Colonic mucosa (tissue), 4 donors: ENCODE measurements at regions not wholly inside any gene's neighbourhood (a gene's known extent, or its start where the extent isn't known, plus 50 kb on each side); places are given as distances from the start of the nearest gene placed in this dataset.

ENCODE experiments used
- DNase-seq: peaks from one replicate; pipeline ENCODE4 v3.0.0-alpha.2; 2020
- H3K27ac ChIP-seq: fragments of 200-600 bp; one replicate; pipeline ENCODE4 v1.8.0; 2021
- H3K27me3 ChIP-seq: fragments of 200-600 bp; one replicate; pipeline ENCODE4 v1.8.0; 2021
- H3K36me3 ChIP-seq: fragments of 200-600 bp; one replicate; pipeline ENCODE4 v1.8.0; 2021
- H3K4me1 ChIP-seq: fragments of 200-600 bp; one replicate; pipeline ENCODE4 v1.8.0; 2021; ENCODE audit warnings: mild to moderate bottlenecking
- H3K4me3 ChIP-seq: fragments of 200-600 bp; one replicate; pipeline ENCODE4 v1.8.0; 2021
- H3K9ac ChIP-seq, 2 donors: one replicate each; pipeline ENCODE4 v1.7.0; 2013; ENCODE audit warnings: control low read depth in 2 of 2, low read depth in 2 of 2, low read length in 2 of 2
- H3K9me3 ChIP-seq: fragments of 200-600 bp; one replicate; pipeline ENCODE4 v1.8.0; 2021
- intact Hi-C: fragments of 100-400 bp; cut with DNase I; formaldehyde crosslinking; loops from one replicate; pipeline ENCODE4 v1.14.1; 2022
- TF ChIP-seq, protein P1 (sequence below): fragments of 200-600 bp; IDR thresholded peaks from one replicate; pipeline ENCODE4 v1.8.0; 2022; ENCODE audit warnings: antibody characterized with exemption, mild to moderate bottlenecking
- donor health status: healthy.
- donor health status: DM: no; HTN: no; CAD: no.
- donor health status: DM: no; HTN: no; CAD: no.

DNA sequence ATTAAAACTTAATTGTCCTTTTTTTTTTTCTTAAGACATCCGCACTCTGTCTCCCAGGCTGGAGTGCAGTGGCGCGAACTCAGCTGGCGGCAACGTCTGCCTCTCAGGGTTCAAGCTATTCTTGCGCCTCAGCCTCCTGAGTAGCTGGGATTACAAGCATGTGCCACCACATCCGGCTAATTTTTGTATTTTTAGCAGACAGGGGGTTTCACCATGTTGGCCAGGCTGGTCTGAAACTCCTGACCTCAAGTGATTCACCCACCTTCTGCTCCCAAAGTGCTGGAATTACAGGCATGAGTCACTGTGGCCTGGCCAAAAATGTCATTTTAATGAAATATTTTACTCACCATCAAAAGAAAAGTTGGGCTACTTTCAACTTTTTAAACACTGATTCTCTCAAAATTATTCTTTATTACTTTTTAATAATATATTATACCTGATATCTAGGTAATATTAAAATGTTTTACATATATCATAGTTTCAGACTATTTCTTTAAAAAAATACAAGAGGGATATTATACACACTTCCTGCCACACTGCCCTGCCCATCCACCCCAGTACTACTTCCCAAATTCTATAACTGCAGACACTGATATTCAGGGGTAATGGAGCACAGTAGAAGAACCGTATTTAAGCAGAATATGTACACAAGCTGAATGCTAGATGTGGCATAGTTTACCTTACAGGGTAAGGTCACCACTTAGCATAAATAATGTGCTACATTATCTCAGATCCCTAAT is 723.9 kb upstream of the ZNF385D start:
- no peak for DNase-seq
- TF ChIP-seq, protein P1, sequence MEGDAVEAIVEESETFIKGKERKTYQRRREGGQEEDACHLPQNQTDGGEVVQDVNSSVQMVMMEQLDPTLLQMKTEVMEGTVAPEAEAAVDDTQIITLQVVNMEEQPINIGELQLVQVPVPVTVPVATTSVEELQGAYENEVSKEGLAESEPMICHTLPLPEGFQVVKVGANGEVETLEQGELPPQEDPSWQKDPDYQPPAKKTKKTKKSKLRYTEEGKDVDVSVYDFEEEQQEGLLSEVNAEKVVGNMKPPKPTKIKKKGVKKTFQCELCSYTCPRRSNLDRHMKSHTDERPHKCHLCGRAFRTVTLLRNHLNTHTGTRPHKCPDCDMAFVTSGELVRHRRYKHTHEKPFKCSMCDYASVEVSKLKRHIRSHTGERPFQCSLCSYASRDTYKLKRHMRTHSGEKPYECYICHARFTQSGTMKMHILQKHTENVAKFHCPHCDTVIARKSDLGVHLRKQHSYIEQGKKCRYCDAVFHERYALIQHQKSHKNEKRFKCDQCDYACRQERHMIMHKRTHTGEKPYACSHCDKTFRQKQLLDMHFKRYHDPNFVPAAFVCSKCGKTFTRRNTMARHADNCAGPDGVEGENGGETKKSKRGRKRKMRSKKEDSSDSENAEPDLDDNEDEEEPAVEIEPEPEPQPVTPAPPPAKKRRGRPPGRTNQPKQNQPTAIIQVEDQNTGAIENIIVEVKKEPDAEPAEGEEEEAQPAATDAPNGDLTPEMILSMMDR: no peak
- no peaks in the 10 kb centered on the region for H3K9me3 ChIP-seq
- H3K27ac ChIP-seq: no peak overlapping the region
- intact Hi-C loops: no loop called here
- no peaks in the 10 kb centered on the region for H3K36me3 ChIP-seq
- no peak overlapping the region for H3K9ac ChIP-seq
- H3K4me3 ChIP-seq: no peak overlapping the region
- H3K4me1 ChIP-seq: no peaks in the 10 kb centered on the region
- H3K27me3 ChIP-seq: no peaks in the 10 kb centered on the region

DNA sequence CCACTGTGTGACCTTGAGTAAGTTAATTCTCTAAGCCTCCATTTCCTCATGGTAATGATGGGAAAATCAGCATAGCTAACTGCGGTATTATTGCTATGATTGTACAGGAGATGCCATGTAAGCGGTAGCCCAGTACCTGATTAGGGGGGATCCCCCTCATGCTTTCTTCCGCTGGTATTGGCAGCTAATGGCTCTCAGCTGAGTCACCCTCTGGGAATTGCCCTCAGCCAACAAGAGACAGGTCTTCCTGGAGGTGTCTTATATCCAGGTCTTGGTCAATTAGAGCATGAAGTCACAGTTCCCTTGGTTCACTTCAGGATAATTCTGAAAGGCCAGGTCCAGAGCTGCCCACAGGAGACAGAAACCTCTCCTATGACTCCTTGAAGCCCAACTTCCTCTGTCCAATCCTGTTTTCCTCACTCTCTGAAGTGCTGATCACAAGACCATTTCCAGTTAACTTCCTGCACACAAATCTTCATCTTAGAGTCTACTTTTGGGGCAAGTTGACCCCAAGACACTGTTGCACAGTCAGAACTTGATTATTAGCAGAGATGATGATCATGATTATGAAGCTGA is 724.7 kb upstream of the ZNF385D start:
- intact Hi-C loops: no loop called here
- no peak overlapping the region for H3K4me3 ChIP-seq
- DNase-seq: no peak
- no peak overlapping the region for H3K9ac ChIP-seq
- H3K27ac ChIP-seq: no peak overlapping the region
- no peaks in the 10 kb centered on the region for H3K9me3 ChIP-seq
- H3K27me3 ChIP-seq: no peaks in the 10 kb centered on the region
- TF ChIP-seq, protein P1: no peak
- H3K4me1 ChIP-seq: no peaks in the 10 kb centered on the region
- H3K36me3 ChIP-seq: no peaks in the 10 kb centered on the region

DNA sequence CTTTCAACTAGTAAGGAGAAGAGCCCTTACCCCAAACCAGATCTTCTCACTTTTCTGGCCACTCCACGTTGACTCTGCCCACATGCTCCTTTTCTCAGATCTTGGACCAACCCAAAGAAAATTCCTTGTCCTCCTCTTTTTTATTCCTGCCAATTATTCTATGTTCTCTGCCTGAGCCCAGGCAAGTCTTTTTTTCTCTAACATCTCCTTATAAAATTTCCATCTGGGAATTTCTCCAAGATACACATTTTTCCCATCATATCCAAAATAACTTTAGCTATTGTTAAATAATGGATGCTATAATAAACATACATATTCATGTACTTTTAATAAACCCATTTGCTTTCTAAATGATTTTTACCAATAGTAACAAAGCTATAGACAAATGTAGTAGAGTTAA is 726.0 kb upstream of the ZNF385D start:
- no peaks in the 10 kb centered on the region for H3K9me3 ChIP-seq
- TF ChIP-seq, protein P1: no peak
- no peaks in the 10 kb centered on the region for H3K27me3 ChIP-seq
- H3K9ac ChIP-seq: no peak overlapping the region
- no peaks in the 10 kb centered on the region for H3K4me1 ChIP-seq
- H3K36me3 ChIP-seq: no peaks in the 10 kb centered on the region
- intact Hi-C loops: no loop called here
- no peak overlapping the region for H3K27ac ChIP-seq
- no peak overlapping the region for H3K4me3 ChIP-seq
- no peak for DNase-seq

DNA sequence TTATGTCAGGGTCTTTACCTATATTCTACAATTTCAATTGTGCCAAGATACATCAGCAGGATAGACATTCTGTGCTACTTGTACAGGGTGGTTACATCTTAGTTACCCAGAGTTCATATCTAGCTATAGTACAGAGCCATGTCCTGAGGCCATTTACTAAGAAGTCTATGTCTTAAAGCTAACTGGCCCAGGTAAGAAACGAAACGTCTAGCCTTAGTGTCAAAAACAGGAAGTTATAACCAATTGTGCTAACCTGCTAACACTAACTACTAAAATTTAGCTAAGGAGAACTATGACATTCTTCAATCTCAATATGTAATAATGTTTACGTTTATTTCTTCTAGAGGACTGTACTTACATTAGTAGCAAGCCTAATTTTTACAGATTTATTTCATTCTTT is 717.2 kb upstream of the UBE2E2 start:
- Histone ChIP-seq H3K27me3 (no peaks in the 10 kb centered on the region), H3K4me1 (no peaks in the 10 kb centered on the region), H3K36me3 (no peaks in the 10 kb centered on the region), H3K27ac (no peak overlapping the region), H3K9me3 (no peaks in the 10 kb centered on the region), H3K4me3 (no peak overlapping the region), H3K9ac (no peak overlapping the region)
- intact Hi-C loops: no loop called here
- TF ChIP-seq, protein P1: no peak
- no peak for DNase-seq

DNA sequence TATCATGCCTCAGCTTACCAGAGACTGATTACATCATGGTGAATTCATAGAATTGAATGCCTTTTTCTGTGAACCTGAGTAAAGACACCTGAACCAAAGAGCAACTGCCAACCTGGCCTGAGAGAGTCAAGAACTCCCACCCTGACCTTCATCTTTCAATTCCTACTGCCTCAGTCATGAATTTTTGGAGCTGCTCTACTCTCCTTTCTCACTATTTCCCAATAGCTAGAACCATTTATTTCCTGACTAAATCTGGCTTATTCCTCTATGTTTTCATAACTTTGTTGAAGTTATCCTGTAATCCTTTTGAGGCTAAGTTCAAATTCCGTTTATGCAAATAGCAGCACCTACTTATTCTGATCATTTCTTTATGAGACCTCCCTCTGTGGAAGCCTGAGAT is 712.4 kb upstream of the UBE2E2 start:
- Histone ChIP-seq H3K36me3 (no peaks in the 10 kb centered on the region), H3K9me3 (no peaks in the 10 kb centered on the region), H3K4me1 (no peaks in the 10 kb centered on the region), H3K27me3 (no peaks in the 10 kb centered on the region), H3K4me3 (no peak overlapping the region), H3K27ac (no peak overlapping the region), H3K9ac (no peak overlapping the region)
- TF ChIP-seq, protein P1: no peak
- DNase-seq: no peak
- intact Hi-C loops: no loop called here
